GM21515 (cell line): ENCODE measurements at regions not wholly inside any gene's neighbourhood (a gene's known extent, or its start where the extent isn't known, plus 50 kb on each side); places are given as distances from the start of the nearest gene placed in this dataset.
"Not testable (repeated sequence)": the region's sequence is repeated elsewhere in the genome, so short reads cannot be mapped to it uniquely, and the experiment has no call there.

Source experiments
- ATAC-seq: cut with Tn5 transposase; IDR thresholded peaks from one replicate; pipeline ENCODE4 v1.9.1; 2021; ENCODE audit not compliant: unreplicated experiment

- no peak for ATAC-seq
Observed at GRCh38 chr4:165813606-165814005, 59.4 kb upstream of the TLL1 start.

- no peak for ATAC-seq
Observed at GRCh38 chr4:165814256-165815020, 58.6 kb upstream of the TLL1 start.

GRCh38 chr4:165819126-165819525 lies 53.9 kb upstream of the TLL1 start:
- not testable (repeated sequence) for ATAC-seq
